Stromal cell of bone marrow (primary cell): ENCODE measurements at regions not wholly inside any gene's neighbourhood (a gene's known extent, or its start where the extent isn't known, plus 50 kb on each side); places are given as distances from the start of the nearest gene placed in this dataset.
A peak's percentile ranks its signal among the peaks of the same experiment; 100 is the strongest.
"Not testable (repeated sequence)": the region's sequence is repeated elsewhere in the genome, so short reads cannot be mapped to it uniquely, and the experiment has no call there.

ENCODE experiments used
- DNase-seq: peaks from one replicate; pipeline ENCODE4 v3.0.0-alpha.2; 2012; ENCODE audit warnings: low read depth

DNA sequence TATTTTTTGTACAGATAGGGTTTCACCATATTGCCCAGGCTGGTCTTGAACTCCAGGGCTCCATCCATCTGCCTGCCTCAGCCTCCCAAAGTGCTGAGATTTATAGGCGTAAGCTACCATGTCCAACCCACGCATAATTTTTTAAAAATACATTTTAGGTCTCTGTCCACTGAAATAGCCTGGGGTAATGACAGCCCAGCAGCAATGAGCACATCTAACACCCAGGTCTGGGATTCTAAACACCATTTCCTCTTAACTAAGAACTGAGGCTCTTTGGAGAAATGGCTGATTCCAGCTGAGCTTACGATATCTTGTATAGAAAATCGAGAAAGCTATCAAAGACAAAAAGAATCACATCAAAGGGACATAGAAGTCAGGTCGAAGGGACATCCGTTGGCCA lies 245.3 kb downstream of the PARN start:
- no peak for DNase-seq

DNA sequence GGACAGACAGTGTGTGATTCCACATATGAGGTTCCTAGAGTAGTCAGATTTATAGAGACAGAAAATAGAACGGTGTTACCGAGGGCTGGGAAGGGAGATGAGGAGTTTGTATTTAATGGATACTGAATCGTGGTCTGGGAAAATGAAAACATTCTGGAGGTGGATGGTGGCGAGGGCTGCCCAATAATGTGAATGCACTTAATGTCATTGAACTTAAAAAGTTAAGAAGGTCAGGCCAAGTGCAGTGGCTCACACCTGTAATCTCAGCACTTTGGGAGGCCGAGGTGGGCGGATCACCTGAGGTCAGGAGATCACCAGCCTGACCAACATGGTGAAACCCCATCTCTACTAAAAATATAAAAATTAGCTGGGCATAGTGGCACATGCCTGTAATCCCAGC lies 246.2 kb downstream of the PARN start:
- DNase-seq: not testable (repeated sequence)

DNA sequence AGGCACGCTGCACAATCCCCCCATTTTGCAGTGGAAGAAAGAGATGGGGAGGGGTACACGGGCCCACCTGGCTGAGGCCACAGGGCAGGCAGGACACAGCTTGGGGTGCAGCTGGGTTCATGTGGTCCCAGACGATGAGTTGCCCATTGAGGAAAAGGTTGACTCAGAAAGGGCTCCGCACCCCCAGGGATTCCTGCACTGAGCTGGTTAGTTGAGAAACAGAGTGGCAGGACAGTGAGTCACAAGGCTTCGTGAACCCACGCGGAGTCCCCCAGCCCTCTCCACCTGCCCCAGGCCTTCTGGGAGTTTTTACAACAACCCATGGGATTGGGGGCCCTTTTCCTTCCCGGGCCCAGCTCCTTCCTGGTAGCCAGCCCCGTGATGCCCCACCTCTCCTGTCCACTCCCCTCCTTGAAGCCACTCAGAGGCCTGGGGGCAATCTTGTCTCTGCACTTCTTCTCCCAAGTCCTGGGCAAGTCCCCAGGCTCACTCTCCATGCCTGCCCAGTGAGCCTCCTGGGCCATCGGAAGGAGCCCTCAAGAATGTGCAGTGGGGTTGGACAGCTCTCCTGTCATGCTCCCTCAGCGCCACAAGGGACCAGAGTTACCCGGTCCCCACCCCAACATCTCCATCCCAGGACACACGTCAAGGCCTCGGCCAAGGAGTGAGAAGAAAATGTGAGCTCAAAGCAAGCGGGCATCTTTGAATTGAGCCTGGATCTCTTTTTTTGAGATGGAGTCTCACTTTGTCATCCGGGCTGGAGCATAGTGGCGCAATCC lies 251.2 kb downstream of the PARN start:
- no peak for DNase-seq

DNA sequence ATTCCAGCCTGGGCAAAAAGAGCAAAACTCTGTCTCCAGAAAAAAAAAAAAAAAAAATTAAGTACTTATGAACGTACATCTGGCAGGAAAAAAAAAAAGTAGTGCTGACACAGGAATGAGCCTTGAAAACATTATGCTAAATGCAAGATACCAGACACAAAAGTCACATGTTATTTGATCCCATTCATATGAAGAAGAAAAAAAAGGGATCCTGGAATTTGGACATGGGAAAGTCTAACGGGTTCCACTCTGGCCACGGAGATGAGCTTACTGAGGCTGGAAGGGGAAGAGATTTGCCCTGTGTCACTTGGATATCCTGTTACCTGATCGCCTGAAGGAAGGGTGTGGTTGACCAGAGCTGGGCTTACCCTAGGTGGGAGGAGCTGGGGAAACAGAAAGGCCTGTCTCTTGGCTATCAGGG lies 251.9 kb downstream of the PARN start:
- no peak for DNase-seq

DNA sequence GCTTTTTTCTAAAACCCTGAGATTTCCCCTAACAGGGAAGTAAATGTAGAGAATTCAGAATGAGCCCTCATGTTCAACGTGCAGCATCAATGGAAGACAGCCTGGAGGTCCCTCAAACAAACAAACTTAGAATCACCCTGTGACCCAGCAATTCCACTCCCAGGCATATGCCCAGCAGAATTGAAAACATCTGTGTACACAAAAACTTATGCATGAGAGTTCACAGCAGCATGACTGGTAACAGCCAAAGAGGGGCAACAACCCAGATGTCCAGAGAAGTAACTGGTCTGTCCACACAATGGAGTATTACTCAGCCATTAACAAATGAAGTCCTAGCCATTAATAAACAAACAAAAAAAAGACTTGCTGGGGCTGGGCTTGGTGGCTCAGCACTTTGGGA lies 252.7 kb downstream of the PARN start:
- no peak for DNase-seq

DNA sequence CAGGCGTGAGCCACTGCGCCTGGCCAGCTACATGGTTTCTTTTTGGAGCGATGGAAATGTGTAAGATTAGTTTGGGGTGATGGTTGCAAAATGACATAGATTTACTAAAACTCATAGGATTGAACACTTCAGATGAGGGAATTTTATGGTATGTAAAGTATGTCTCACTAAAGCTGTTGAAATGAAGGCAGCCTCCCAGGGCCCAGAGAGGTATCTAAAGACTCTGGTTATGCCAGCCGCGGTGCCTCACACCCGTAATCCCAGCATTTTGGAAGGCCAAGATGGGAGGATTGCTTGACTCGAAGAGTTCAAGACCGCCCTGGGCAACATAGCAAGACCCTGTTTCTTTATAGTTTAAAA lies 254.9 kb downstream of the PARN start:
- no peak for DNase-seq

DNA sequence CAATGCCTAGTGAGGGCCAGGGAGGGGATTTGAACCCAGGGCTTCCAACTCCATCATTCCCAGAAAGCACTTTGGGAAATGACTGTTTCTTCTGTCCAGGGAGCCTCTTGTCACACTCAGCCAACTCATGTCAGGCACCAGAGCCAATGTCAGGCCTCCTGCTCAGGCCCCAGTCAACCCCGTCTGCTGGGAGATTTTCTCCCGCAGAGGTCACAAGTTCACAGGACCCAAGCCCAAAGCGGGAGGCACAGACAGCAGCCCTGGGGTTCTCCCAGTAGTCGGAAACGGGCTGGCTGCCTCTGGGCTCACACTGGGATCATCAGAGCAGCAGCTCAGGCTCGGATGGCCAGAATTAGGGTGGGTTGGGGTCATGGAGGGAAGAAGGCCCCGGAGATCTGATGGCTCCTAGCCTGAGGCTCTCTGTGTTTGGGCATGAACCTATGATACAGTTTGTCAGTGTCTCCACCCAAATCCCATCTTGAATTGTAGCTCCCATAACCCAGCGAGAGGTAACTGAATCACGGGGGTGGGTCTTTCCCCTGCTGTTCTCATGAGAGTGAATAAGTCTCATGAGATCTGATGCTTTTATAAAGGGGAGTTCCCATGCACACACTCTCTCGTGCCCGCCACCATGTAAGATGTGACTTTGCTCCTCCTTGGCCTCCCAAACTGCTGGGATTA lies 255.5 kb downstream of the PARN start:
- no peak for DNase-seq

DNA sequence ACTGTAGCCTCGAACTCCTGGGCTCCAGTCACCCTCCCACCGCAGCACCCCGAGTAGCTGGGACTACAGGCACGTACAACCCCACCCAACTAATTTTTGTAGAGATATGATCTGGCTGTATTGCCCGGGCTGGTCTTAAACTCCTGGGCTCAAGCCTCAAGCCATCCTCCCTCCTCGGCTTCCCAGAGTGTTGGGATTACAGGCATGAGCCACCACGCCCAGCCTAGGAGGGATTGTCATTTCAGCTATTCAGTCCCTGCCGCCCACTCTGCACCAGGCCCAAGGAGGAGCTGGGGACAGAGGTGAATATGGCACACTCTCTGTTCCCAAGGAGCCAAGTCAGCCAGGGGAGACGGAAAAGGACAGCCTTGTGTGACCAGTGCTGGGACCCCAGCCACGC lies 256.2 kb downstream of the PARN start:
- no peak for DNase-seq

DNA sequence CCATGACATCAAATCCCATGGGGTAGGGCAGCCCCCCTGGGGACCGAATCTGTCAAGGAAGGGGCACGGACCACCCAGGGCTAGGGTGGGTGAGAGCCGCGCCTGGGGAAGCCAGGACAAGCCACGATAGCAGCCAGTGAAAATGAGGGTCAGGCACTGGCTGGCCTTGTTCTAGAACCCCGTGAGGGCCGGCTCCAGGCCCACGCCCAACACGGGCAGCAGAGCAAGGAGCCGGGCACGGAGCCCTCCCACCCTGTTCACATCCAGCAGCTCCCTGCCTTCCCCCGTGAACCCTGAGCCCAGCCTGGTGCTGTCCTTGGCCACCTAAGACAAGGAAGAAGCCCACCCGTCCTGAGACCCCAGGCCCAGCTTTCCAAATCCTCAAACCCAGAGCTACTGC lies 256.7 kb downstream of the PARN start:
- no peak for DNase-seq

DNA sequence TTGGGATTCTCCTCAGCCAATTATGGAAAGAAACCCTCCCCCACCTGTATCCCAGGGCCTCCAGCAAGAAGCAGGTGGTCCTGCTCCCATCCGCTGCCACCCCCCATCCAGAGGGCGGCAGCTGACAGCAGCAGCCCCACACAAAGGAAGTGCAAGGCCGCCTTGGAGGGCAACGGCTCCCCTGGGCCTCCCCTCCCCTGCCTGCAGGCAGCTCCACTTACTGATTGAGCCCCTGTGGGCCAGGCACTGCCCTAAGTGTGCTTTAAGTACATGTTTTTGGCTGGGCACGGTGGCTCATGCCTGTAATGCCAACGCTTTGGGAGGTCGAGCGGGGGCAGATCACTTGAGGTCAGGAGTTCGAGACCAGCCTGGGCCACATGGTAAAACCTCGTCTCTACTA lies 257.6 kb downstream of the PARN start:
- no peak for DNase-seq

DNA sequence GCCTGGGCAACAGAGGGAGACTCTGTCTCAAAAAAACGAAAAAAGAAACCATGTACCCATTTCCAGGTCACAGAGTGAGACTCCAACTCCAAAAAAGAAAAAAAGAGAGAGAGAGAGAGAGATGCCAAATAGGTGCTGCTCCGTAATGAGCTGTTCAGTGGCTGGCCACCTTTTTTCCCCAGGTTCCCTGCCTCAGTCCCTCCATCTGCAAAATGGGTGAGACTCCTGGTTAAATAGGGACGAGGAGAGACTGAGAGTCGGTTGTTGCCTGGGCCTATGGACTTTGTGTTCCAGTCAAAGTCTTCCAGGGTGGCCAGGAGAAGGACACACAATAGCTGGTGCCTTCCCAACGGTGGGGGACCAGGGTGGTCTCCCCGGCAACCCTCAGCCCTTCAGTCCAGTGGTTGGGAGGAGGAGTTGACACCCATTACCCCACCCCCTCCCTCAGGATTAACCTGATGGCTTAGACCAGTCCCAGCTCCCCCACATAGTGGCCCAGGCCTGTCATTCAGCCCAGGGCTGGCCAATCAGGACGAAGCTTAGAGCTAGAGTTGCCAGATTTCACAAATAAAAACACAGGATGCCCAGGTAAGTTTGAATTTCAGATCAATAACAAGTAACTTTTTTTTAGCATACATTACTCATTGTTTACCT lies 258.2 kb downstream of the PARN start:
- DNase-seq: no peak

DNA sequence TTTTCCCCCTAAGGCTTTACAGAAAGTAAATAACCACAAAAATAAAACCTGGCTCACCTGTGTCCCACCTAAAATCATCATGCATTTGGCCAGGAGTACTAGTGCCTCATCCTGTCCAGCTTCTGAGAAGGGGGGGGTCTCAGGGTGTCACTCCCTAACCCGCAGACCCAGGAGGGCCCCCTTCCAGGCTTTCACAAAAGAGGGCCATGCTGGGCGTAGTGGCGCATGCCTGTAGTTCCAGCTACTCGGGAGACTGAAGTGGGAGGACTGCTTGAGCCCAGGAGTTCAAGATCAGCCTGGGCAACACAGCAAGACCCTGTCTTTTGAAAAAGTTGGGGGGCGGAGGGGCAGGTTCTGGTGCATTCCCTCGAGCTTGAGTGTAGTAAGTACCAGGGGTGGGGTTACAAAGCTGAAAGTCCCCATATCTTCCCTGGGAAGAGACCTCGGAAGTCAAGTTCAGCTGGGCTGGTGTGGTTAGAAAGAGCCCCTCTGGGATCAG lies 259.3 kb downstream of the PARN start:
- no peak for DNase-seq

DNA sequence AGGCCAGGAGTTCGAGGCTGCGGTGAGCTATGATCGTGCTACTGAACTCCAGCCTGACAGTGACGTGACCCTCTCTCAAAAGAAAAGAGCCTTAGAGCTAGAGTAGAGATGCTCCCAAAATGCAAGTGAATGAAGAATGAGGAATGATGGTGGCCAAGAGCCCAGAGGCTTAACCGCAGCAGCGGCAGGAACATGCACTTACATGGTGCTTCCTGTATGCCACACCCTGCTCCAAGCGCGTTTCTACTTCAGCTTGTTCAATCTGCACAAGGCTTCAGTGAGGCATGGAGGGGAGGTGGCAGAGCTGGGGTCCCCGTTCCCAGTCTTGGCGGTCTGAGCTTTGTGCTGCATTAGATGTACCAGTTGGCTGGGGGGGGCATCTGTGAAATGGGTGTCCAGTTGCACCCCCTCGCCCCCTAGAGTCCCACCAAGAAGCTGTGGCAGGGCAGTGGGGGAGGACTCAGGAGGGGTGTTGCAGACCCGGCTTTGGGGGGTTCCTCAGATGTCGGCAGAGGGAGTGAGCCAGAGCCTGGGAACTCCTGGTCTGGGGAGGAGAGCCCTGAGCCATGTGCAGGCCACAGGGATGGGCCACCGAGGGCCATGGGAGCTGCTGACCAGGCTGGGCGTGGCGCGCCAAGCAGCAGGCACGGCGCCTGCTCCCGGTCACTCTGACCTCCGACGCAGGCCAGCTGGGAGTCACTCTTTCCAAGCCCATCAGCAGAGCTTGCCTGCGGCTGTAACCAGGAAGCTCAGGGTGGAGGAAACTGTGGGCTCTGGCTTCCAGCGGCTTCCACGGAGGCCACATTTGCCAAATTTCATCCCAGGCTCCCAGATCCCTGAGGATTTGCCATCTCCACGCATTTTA lies 260.1 kb downstream of the PARN start:
- DNase-seq: peak; percentile 67

DNA sequence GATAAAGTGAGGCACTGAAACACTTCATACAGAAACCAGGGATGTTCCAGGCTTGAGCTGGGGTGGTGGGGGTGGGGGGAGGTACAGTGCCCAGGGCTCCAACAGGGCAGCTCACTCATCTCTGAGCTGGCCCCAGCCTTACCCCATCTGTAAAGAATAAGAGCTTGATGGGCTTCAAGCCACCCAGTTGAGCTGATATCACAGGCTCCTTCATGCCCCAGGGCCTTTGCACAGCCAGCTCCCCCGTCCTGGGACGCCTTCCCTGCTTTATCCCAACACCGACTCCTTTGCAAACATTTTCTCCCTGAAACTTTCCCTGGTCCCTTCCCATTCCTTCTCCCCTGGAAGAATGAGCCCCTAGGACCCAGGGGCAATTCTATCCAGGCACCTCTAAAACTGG lies 261.7 kb downstream of the PARN start:
- DNase-seq: no peak

DNA sequence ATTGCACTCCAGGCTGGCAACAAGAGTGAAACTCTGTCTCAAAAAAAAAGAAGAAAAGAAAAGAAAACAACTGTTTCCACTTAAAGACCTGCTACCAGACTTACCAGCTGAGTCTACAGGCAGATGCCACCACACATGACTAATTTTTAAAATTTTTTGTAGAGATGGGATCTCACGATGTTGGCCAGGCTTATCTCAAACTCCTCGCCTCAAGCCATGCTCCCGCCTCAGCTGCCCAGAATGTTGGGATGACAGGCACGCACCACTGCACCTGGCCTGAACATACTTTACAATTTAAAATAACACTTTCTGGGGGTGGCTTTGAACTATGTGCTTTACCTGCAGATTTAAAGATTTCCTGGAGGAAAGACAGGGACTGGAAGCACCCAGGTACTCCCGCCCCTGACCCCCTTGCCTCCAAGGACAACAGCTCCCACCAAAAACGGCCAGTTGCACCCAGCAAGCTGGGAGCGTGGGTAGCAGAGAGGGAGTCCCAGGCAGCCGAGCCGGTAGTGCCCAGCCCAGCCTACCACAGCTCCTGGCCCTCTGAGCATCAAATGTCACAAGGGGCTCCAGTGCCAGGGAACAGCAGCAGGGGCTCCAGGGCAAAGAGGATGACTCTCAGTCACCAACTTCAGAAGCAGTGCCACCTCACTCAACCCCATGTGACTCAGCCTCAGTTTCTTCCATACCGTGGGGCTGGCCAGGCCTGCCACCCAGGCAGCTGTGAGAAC lies 262.9 kb downstream of the PARN start:
- DNase-seq: no peak

DNA sequence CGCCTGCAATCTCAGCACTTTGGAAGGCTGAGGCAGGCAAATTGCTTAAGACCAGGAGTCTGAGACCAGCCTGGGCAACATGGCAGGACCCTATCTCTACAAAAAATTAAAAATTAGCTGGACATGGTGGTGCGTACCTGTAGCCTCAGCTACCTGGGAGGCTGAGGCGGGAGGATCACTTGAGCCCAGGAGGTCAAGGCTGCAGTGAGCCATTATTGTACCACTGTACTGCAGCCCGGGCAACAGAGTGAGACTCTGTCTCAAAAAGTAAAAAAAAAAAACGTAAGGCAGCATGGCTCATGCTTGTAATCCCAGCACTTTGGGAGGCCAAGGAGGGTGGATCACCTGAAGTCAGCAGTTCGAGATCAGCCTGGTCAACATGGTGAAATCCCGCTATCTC lies 263.6 kb downstream of the PARN start:
- no peak for DNase-seq

DNA sequence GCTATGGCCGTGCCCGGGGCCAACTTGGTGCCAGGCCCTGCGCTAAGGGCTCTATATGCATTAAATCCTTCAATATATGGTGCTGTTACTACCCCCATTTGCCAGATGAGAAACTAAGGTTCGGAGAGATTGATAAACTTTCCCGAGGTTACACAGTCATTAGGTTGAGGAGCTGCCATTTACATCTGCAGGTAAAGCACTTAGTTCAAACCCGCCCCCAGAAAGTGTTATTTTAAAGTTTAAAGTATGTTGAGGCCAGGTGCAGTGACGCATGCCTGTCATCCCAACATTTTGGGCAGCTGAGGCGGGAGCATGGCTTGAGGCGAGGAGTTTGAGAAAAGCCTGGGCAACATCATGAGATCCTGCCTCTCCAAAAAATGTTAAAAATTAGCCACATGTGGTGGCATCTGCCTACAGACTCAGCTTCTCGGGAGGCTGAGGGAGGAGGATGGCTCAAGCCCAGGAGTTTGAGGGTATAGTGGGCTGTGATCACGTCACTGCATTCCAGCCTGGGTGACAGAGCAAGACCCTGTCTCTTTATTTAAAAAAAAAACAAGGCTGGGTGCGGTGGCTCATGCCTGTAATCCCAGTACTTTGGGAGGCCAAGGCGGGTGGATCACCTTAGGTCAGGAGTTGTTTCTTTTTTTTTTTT lies 264.7 kb downstream of the PARN start:
- no peak for DNase-seq

DNA sequence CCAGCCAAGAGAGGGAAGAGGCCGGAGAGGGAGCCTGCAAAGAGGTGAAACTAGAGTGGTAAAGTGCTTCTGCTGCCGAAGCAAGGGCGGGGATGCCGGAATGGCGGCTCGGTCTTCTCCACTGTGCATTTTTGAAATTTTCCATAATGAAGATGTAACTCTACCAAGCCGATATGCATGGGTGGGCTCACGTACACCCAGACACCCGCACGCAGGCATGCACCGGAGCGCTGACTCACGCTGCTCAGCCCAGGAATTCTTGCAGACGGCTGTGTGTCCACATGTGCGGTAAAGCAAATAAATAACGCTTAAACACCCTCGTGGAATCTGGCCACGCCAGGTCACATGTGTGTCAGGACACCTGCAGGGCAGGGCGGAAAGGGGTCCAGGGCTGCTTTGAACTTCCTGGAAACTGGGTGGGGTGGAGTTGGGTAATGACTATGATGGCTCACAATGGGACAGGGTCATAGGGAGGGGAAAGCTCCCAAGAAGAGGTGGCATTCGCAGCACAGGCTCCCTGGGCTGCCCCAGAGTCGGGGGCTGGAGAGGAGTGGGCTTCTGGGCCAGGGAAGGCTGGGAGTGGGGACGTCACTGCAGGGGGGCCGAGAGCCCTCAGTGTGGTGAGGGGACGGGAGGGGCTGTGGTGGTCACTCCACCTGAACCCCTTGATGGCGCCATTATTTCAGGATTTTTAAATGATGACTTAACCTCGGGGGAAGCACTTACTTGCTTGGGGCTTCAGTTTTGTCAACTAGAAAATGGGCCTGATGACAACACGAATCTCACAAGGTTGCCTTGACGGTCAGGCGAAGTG lies 265.5 kb downstream of the PARN start:
- DNase-seq: no peak

DNA sequence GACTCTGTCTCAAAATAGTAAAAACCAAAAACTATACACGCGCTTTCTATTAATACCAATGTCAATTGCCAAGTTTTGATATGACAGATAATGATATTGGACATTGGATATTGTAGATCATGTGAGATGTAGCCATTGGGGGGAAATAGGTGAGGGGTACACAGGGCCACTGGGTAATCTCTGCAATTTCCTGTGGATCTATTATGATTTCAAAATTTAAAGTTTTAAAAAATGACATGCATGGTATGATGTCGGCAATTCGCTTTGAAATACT lies 266.0 kb downstream of the PARN start:
- no peak for DNase-seq

DNA sequence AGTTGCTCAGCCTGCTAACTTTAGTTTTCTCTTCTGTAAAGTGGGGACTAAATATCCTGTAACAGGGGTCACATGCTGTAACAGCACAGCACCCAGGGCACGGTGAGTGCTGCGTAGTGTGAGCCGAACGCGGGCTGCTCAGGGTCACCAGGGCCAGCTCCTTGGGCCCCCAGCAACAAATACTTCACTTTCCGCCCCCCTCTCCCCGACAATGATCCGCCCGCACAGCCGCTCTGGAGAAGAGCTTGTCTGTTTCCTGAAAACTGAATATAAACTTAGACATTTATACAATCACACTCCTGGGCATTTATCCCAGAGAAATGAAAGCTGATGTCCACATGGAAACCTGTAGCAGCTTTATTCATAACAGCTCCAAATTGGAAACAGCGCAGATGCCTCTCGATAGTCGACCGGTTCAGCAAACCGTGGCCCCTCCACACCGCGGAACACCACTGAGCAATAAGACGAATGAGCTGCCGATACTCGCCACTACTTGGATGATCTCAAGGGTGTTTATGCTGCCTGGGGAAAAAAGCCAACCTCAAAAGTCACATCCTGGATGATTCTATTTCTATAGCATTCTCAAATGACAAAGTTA lies 267.2 kb downstream of the PARN start:
- peak; percentile 21 for DNase-seq
